HG02852 (cell line): ENCODE measurements at regions not wholly inside any gene's neighbourhood (a gene's known extent, or its start where the extent isn't known, plus 50 kb on each side); places are given as distances from the start of the nearest gene placed in this dataset.
A peak's percentile ranks its signal among the peaks of the same experiment; 100 is the strongest.
"Not testable (repeated sequence)": the region's sequence is repeated elsewhere in the genome, so short reads cannot be mapped to it uniquely, and the experiment has no call there.

Experiments used
- ATAC-seq: cut with Tn5 transposase; IDR thresholded peaks from one replicate; pipeline ENCODE4 v1.9.1; 2021; ENCODE audit warnings: mild to moderate bottlenecking, moderate library complexity; ENCODE audit not compliant: unreplicated experiment

- ATAC-seq, result no peak
Observed at GRCh38 chr2:16738361-16739225, 73.0 kb upstream of the CYRIA start.

- no peak for ATAC-seq
Observed at GRCh38 chr2:16737812-16738211, 72.2 kb upstream of the CYRIA start.

GRCh38 chr2:16736633-16737032 lies 71.0 kb upstream of the CYRIA start:
- ATAC-seq, result no peak

- ATAC-seq, result peak; percentile 74
Observed at GRCh38 chr2:16729335-16729734, 63.7 kb upstream of the CYRIA start.

- peak; percentile 71 for ATAC-seq
Observed at GRCh38 chr2:16728351-16729136, 62.9 kb upstream of the CYRIA start.

- ATAC-seq, result not testable (repeated sequence)
Observed at GRCh38 chr2:16727849-16728248, 62.2 kb upstream of the CYRIA start.

- no peak for ATAC-seq
Observed at GRCh38 chr2:16727256-16727655, 61.6 kb upstream of the CYRIA start.

- ATAC-seq, result no peak
Observed at GRCh38 chr2:16726577-16726976, 60.9 kb upstream of the CYRIA start.

- no peak for ATAC-seq
Observed at GRCh38 chr2:16726147-16726546, 60.5 kb upstream of the CYRIA start.

- no peak for ATAC-seq
Observed at GRCh38 chr2:16725549-16725948, 59.9 kb upstream of the CYRIA start.

- no peak for ATAC-seq
Observed at GRCh38 chr2:16722677-16723076, 57.0 kb upstream of the CYRIA start.

GRCh38 chr2:16722126-16722525 lies 56.5 kb upstream of the CYRIA start:
- no peak for ATAC-seq

GRCh38 chr2:16721529-16721928 lies 55.9 kb upstream of the CYRIA start:
- ATAC-seq, result not testable (repeated sequence)

- ATAC-seq, result not testable (repeated sequence)
Observed at GRCh38 chr2:16720737-16721136, 55.1 kb upstream of the CYRIA start.

- no peak for ATAC-seq
Observed at GRCh38 chr2:16719485-16719808, 53.8 kb upstream of the CYRIA start.

- ATAC-seq, result no peak
Observed at GRCh38 chr2:16718576-16719484, 53.2 kb upstream of the CYRIA start.

GRCh38 chr2:16717477-16717876 lies 51.8 kb upstream of the CYRIA start:
- no peak for ATAC-seq

GRCh38 chr2:16716944-16717343 lies 51.3 kb upstream of the CYRIA start:
- no peak for ATAC-seq

- no peak for ATAC-seq
Observed at GRCh38 chr2:16716024-16716423, 50.4 kb upstream of the CYRIA start.
